ENCODE measurements at regions not wholly inside any gene's neighbourhood (a gene's known extent, or its start where the extent isn't known, plus 50 kb on each side); places are given as distances from the start of the nearest gene placed in this dataset.

- TF ChIP-seq CTCF (IDR thresholded peaks at IDR 0.05; ENCODE audit: insufficient read depth, low read length) (no peak), REST (IDR thresholded peaks at IDR 0.05; ENCODE audit: insufficient replicate concordance, low read depth) (no peak), POLR2AphosphoS5 (IDR thresholded peaks at IDR 0.05; ENCODE audit: low read depth) (no peak)
Measured at GRCh38 chr4:126734465-126734864, 898.3 kb upstream of the INTU start.

All from HL-60 (cell line).